NCI-H2196 treated with DMSO at 0.1 percent for 48 hours (cell line): ENCODE measurements at regions not wholly inside any gene's neighbourhood (a gene's known extent, or its start where the extent isn't known, plus 50 kb on each side); places are given as distances from the start of the nearest gene placed in this dataset.
"Not testable (repeated sequence)": the region's sequence is repeated elsewhere in the genome, so short reads cannot be mapped to it uniquely, and the experiment has no call there.

Source experiments
- DNase-seq: peaks from one replicate; lab custom pipeline; 2025; ENCODE audit not compliant: unreplicated experiment; lab: John Stamatoyannopoulos, UW

DNA sequence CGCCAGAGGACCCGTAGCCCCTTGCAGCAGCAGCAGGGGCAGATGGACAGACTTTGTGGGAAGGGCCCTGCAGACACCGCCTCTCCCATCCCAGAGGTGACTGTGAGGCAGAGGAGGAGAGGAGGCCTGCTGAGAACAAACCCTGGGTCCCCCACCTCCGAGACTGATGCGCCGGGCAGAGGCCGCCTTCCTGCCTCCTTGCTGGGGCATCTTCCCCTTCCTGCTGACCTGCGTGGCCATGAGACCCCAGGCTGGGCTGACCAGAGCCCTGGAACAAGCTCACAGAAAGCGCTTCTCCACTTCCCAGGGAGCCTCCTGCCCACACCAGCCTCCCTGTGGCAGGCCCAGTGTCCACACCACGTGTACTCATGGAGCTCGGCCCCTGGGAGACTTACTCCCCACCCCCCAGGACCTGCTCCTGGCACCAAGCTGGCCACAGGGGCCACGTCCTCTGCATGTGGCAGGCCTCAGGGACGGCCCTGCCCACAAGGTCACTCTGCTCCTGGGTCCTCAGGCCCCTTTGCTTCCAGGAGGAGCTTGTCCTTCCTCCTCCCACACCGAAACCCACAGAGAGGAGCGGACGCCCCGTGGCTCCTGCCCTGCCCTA, 119.0 kb upstream of the ZNF469 start:
- not testable (repeated sequence) for DNase-seq

DNA sequence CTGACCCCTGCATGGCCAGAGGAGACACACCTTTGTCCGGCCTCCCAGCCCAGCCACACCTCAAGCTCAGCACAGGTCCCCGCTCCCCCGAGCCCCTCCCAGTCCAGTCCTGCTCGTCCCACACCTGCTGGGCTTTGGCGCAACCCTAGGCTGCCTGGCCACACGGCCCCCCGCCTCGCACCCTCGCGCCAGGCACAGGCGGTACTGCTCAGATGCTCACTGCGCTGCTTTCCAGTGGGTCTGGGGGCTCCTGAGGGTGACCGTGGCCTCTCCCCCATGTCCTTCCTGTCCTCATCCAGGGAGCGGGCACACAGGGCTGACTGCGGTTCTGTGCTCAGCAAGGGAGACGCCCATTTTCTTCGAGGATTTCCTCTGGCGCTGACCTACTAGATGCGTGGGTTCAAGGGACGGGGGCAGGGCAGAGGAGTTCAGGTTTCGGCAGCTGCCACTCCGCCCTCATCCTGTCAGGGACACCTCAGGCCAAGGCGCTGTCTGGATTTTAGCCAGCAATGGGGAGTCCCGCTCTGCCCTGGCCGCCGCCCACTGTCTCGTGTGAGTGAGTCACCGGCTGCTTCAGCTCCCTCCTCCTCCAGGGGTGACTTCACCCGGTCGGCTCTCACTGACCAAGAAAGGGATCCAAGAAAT, 118.0 kb upstream of the ZNF469 start:
- peak; percentile 31 for DNase-seq

DNA sequence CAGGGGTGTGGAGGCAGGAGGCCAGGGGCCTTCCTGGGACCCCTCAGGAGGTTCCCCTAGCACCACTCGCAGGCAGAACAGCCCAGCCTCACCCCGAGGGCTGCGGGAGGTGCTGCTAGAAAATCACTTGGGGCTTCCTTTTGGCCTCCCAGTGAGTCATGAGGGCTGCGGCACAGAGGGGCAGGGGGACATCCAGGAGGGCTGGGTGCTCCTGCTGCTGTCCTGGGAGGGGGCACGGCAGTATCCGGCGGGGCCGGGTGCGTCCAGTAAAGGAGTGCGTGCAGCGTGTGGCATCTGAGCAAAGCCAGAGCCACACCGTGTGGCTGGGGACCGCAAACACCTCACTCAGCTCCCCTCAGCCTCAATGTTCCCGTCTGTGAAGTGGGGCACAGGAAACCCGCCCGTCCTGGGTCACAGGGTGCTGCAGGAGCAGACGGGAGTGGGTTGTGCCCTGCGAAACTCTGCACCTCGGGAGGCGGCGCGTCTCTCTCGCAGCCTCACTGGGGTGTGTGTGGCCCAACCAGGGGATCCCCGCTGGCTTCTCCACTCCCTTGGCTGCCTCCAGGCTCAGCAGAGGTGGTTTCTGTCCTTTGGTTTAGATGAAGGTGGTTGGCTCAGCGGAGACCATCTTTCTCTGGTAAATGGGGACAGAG, 117.3 kb upstream of the ZNF469 start:
- DNase-seq: not testable (repeated sequence)

DNA sequence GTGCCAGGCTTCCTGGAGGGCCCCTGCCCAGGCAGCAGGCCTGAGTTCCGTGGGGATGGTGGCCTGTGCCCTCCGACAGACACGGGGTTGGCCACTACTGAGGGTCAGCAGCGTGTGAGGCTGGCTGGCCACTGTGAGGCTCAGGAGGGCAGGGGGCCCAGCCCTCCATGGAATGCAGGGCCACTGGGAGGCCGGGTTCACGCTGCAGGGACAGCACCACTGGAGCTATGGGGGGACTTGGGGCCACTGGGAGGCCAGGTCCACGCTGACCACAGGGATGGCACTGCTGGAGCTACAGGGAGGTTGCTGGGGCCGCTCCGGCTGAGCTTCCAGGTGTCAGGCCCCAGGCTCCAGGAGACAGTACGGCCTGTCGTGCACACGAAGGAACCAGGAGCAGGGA, 116.7 kb upstream of the ZNF469 start:
- not testable (repeated sequence) for DNase-seq

DNA sequence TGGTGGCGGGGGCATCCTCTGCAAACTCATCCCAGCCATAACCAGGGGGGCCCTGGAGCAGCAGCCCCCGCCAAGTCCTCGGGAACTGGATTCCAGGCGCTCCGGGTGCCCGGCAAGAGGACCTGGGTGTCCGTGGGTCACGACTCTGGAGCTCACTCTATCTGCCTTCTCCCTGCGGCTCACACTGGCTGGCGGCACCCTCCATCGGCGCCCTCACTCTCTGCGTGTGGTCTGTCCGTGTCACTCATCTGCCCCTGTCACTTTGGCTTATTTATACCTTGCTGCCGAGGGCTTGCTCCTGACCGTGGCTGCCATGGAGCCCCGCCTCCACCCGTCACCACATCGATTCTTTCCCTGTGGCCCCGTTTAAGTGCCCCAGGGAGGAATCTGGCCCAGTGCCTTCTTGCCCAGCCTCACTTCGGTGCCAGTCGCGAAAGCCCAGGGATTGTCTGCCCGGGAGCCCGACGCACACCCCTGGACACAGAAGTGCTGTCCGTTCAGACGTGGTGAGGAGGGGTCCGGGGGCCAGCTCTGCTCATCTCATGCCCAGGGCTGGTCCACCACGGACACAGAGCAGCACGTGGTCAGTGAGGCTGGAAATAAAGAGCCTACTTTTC, 115.7 kb upstream of the ZNF469 start:
- not testable (repeated sequence) for DNase-seq

DNA sequence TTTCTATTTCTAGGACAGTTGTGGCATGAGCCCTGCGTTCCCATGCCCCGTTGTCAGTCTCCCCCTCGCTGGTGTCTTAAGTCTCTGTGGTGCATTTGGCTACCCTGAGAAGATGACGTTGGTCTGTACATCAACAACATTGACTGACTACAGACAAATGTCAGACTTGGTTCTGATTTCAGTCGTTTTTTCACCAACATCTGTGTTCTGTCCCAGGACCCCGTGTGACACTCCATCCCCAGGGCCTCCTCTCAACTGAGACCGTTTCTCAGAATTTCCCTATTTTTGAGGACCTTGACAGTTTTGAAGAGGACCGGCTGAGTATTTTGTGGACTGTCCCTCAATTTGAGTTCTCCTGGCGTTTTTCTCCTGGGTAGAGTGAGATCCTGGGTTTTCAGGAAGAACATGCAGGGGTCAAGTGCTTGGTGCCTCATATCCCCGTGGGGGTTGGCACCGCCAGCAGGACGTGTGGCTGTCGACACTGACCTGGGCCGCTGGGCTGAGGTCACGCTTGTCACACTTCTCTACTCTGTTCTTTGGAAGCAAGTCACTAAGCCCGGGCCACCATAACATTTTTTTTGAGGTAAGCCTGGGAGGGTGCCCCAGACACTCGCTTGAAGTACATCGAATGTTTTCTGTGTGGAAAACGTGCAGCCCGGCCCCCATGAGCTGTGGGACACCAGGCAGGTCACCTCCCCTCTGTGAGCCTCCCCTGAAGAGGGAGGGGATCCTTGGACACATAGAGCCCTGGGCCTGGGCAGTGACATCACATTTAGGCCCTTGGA, 114.4 kb upstream of the ZNF469 start:
- DNase-seq: not testable (repeated sequence)

DNA sequence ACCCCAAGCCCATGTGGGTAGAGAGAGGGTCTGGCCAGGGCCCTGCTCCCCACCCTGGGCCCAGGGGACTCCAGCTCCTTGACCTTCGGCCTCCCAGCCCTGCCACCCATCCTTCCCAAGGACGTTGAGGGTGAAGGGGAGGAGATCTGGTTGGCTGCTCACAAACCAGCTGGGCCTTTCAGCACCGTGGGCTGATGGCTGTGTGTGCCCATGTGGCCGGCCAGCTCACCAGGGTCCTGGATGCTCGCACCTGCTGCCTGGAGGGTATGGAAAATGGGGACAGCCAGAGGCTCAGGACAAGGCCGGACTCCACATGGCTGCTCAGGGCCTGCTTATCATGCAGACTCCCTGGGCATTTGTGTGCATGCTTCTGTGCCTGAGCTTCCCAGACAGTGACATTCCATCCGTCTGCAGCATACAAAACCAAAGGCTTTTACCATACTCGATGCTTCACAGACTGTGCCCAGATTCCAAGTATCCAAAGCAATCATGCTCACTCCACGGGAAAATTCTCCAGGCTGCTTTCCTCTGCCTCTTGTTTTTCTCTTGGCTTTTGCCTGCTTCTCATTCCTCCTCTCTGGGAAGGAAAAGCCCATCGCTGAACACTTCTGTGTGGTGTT, 112.5 kb upstream of the ZNF469 start:
- DNase-seq: not testable (repeated sequence)

DNA sequence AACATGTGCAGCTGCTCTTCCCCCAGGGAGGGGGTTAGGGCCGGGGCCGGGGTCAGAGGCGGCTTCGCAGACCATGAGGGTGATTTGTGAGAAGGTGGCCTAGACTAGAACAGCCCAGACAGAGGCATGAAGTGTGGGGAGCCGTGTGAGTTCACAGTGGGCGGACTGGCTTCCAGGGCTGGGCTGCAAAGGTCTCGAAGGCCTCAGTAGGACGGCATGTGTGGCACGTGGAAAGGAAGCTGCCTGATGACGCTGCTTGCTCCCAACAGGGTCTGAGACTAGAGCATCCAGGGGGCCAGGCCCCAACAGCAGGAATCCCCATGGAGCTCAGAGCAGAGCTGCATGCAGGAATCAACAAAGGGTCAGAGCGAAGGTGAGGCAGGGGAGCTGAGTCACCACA, 111.5 kb upstream of the ZNF469 start:
- not testable (repeated sequence) for DNase-seq

DNA sequence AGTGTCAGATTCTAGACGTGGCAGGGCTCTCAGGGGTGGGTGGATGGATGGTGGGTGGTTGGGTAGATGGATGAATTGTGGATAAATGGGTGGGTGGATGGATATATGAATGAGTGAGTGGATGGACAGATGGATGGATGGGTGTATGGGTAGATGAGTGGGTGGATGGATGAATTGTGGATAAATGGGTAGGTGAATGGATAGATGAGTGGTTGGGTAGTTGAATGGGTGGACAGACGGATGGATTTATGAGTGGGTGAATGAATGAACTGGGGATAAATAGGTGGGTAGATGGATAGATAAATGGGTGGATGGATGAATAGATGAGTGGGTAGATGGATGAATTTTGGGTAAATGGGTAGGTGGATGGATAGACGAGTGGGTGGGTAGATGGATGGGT, 111.0 kb upstream of the ZNF469 start:
- not testable (repeated sequence) for DNase-seq

DNA sequence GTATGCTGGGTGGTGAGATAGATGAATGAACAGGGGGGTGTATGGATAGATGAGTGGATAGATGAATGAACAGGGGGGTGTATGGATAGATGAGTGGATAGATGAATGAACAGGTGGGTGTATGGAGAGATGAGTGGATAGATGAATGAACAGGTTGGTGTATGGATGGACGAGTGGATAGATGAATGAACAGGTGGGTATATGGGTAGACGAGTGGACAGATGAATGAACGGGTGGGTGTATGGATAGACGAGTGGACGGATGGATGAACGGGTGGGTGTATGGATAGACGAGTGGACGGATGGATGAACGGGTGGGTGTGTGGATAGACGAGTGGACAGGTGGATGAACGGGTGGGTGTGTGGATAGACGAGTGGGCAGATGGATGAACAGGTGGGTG, 110.3 kb upstream of the ZNF469 start:
- DNase-seq: not testable (repeated sequence)

DNA sequence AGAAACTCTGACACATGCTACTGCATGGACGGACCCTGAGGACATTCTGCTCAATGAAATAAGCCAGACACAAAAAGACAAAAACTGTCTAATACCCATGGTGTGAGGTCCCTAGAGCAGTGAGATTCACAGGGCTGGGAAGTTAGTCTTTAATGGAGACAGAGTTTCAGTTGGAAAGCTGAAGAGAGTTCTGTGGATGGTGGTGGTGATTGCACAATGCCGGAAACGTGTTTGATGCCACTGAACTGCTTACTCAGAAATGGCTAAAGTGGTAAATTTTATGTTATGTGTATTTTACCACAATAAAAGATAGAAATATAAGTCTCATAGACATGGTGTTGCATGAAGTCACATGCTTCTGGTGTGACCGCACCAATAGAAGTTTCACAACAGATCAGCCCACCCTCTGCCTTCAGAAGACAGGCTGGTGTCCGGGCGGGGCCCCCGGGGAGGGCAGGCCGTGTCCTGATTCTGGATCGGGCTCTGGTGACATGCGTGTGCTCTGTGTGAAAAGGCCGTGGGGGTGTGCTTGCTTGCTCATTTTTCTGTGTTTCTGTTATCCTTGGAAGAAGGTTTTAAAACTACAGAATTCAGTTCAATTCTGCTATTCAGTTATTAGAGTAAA, 108.5 kb upstream of the ZNF469 start:
- not testable (repeated sequence) for DNase-seq

DNA sequence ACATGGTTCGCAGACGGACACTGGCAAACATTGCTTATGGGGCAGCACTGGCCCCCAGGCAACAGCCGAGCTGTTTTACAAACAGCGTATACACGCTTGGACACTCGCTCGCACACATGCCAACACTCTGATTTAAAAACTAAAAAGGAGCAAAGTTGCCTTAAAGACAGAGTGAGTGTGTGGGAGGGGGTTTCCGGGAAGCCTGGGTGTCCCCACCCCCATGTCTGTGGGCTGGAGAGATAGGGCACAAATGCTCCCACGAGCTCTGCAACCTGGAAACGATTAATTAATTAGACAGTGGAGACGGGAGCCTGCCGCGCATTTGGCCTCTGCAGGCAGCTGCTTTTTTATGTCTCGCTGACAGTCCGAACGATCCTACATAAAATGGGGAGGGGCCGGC, 107.9 kb upstream of the ZNF469 start:
- no peak for DNase-seq

DNA sequence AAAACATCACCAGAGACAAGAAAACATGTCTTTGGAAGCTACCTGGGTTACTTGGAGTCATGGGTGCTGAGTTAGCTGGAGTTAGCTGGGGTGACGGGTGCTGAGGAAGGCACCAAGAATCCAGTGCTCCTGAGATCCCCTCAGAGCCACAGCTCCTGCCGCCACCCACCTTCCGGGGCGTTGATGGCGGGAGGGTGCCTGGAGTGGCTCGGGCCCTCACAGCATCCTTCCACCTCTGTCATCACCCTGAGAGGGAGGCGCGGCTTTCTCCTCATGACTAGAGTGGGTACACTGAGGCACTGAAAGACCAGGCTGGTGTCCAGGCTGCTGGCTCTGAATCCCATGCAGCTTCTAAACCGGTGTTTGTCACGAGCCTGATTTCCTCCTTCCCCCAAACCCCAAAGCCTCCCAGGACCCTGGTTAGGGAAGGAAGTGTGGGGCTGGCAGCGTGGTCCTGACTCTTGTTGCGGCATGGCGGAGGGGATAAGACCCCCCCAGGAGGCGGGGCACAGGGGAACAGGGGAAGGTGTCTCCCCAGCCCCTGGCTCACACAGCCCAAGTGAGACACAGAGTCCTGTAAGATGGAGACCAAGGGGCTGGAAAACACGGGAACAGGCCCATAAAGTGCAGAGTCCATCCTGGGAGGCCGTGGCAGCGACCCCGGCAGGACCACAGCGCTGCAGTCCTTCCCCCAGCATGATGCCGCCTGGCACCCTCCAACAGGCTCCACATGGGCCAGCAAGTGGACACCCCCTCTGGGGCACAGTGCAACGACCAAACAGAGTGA, 107.2 kb upstream of the ZNF469 start:
- DNase-seq: not testable (repeated sequence)

DNA sequence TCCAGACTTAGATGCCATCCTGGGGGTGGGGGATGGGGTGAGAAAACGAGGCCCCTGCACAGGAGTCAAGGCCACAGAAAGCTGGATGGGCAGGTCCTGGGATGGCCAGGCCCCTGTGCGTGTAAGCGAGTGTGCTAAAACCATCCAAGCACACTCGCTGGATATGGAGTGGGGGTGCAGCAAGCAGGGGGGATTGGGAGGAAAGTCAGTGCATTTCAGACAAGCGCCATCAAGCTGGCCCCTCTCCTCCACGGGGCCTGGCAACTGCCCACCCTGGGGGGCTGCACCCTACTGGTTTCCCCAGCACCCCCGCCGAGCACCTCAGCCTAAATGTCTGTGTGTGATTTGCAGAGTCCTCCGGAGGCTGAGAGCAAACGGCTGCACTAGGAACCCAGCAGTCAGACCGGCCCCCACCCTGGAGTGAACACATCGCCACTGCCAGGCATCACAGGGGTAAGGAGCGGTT, 106.6 kb upstream of the ZNF469 start:
- not testable (repeated sequence) for DNase-seq

DNA sequence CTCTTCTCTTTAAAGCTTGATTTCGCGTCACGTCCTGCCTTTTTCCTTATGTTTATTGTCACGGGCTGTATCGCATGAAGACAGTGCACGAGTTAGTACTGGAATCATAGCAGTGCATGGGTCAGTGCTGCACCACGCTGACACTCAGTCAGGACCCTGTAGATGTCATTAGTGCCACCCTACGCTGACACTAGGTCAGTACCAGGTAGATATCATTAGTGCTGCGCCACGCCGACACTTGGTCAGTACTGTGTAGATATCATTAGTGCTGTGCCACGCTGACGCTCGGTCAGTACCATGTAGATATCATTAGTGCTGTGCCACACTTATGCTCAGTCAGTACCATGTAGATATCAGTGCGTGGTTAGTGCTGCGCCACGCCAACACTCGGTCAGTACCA, 106.2 kb upstream of the ZNF469 start:
- DNase-seq: no peak

DNA sequence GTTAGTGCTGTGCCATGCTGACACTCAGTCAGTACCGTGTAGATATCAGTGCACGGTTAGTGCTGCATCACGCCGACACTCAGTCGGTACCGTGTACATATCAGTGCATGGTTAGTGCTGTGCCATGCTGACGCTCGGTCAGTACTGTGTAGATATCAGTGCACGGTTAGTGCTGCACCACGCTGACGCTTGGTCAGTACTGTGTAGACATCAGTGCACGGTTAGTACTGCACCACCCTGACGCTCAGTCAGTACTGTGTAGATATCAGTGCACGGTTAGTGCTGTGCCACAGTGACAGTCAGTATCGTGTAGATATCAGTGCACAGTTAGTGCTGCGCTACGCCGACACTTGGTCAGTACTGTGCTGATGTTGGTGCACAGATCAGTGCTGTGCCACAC, 102.8 kb upstream of the ZNF469 start:
- DNase-seq: no peak

DNA sequence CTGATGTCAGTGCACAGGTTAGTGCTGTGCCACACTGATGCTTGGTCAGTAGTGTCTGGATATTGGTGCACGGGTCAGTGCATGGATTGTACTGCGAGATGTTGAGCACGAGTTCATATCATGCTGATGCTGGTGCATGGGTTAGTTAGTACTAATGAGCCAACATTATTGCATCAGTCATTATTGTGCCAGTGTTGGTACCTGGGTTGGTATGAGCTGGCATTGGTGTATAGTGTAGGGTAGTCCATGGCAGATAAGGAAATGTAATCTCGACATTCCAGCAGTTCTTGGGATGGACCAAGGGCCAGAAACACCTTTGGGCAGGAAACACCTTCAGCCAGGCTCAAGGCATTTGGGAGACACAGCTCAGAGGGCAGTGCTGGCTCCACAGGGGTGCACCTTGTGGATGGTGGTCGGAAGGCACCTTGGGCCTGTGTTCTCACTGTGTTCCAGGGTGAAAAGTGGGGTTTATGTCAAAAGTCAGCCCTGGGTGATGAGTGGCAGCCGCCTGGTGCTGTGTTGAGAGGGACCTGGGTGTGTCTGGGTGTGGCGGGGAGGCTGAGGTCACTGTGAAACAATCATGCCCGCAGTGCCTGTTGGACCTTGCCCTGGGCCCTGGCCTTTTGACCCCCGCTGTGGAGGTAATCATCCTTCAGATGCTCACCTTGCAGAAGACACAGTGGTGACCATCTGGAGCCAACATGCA, 100.7 kb upstream of the ZNF469 start:
- DNase-seq: no peak

DNA sequence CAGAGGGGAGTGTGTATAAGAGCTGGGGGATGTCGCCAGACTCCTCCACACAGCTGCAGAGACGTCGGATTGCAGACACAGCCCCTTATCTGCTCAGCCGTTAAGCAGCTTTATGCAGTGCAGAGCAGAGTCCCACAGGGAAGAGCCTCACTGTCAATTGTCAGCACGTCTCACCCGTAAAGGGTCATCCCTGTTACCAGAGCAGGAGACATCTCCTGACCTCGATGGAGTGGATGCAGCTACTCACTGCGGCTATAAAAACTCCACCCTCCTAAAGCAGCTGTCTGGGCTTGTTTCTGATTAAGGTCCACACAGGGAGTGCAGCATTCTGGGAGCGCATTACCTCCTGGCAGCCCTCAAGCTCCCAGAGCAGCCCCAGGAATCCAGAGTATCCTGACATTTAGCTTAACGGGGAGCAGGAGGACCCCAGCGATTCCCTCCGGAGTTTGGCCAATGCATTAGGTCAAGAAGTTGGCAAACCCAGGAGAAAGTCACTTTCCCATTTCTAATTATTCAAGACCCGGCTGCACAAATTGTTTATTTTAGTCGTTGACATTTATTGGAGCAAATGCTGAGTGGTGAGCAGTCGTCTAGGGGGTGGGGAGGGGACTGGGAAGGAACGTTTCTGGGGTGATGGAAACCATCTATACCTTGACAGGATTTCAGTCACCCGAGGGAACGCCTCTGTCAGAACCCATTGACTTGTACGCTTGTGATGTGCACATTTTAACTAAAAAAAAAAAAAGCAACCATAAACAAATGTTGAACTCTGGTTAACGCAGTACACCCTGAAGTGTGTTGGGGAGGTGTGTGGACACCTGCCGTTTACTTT, 100.0 kb upstream of the ZNF469 start:
- no peak for DNase-seq
